ENCODE measurements at regions not wholly inside any gene's neighbourhood (a gene's known extent, or its start where the extent isn't known, plus 50 kb on each side); places are given as distances from the start of the nearest gene placed in this dataset.

DNA sequence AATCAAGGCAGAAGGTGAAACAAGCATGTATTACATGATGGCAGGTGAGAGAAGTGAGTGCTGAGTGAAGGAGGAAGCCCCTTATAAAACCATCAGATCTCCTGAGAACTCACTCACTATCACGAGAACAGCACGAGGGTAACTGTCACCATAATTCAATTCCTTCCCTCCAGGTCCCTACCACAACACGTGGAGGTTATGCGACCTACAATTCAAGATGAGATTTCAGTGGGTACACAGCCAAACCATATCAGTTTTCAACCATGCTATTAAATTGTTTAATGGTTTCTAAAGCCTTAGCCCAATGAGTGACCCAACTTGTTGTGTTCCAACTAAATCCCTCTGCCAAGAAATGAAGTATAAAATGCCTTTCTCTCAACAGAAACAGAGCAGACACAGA is 519.8 kb downstream of the GBA3 start:
- no peaks in the 10 kb centered on the region for H3K9me3 ChIP-seq (replicated peaks; ENCODE audit: insufficient read depth, low read length)
- TF ChIP-seq, protein P1, sequence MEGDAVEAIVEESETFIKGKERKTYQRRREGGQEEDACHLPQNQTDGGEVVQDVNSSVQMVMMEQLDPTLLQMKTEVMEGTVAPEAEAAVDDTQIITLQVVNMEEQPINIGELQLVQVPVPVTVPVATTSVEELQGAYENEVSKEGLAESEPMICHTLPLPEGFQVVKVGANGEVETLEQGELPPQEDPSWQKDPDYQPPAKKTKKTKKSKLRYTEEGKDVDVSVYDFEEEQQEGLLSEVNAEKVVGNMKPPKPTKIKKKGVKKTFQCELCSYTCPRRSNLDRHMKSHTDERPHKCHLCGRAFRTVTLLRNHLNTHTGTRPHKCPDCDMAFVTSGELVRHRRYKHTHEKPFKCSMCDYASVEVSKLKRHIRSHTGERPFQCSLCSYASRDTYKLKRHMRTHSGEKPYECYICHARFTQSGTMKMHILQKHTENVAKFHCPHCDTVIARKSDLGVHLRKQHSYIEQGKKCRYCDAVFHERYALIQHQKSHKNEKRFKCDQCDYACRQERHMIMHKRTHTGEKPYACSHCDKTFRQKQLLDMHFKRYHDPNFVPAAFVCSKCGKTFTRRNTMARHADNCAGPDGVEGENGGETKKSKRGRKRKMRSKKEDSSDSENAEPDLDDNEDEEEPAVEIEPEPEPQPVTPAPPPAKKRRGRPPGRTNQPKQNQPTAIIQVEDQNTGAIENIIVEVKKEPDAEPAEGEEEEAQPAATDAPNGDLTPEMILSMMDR (IDR thresholded peaks at IDR 0.05; ENCODE audit: low read length) = no peak
- no peak for TF ChIP-seq EZH2phosphoT487 (IDR thresholded peaks at IDR 0.05; ENCODE audit: low read length)
- TF ChIP-seq EZH2 (optimal IDR thresholded peaks at IDR 0.05; ENCODE audit: low read depth, low read length) = no peak
- H3K79me2 ChIP-seq (ENCODE audit: low read length) = no peaks in the 10 kb centered on the region
- no peak for DNase-seq
- no peak overlapping the region for H3K27ac ChIP-seq (ENCODE audit: low read length)
- no peaks in the 10 kb centered on the region for H3K36me3 ChIP-seq (replicated peaks; ENCODE audit: insufficient read depth, low read length)
- no peak overlapping the region for H3K4me2 ChIP-seq (ENCODE audit: low read depth, low read length)
- H3F3A ChIP-seq (ENCODE audit: insufficient read depth, low read length) = no peaks in the 10 kb centered on the region
- H4K20me1 ChIP-seq (ENCODE audit: insufficient read depth, low read length) = no peaks in the 10 kb centered on the region
- H3K9ac ChIP-seq (ENCODE audit: low read length) = no peak overlapping the region
- no peaks in the 10 kb centered on the region for H3K27me3 ChIP-seq (replicated peaks; ENCODE audit: insufficient read depth, low read length)
- no peaks in the 10 kb centered on the region for H3K4me1 ChIP-seq (ENCODE audit: low read length)
- no peaks in the 10 kb centered on the region for H3K9me2 ChIP-seq (replicated peaks; ENCODE audit: insufficient read depth, low read length)
- no peak overlapping the region for H2AFZ ChIP-seq (ENCODE audit: low read length)
- H3K4me3 ChIP-seq (ENCODE audit: low read length) = no peak overlapping the region

DNA sequence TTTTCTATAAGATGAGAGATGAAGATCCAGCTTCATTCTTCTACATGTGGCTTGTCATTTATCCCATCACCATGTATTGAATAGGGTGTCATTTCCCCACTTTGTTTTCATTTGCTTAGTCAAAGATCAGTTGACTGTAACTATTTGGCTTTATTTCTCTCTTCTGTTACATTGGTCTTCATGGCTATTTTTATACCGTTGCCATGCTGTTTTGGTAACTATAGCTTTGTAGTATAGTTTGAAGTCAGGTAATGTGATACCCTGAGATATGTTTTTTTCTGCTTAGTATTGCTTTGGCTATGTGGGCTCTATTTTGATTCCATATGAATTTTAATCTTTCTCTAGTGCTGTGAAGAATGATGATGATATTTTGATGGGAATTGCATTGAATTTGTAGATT is 514.3 kb downstream of the GBA3 start:
- TF ChIP-seq, protein P1 (IDR thresholded peaks at IDR 0.05; ENCODE audit: low read length) = no peak
- TF ChIP-seq EZH2phosphoT487 (IDR thresholded peaks at IDR 0.05; ENCODE audit: low read length) = no peak
- TF ChIP-seq EZH2 (optimal IDR thresholded peaks at IDR 0.05; ENCODE audit: low read depth, low read length) = no peak

DNA sequence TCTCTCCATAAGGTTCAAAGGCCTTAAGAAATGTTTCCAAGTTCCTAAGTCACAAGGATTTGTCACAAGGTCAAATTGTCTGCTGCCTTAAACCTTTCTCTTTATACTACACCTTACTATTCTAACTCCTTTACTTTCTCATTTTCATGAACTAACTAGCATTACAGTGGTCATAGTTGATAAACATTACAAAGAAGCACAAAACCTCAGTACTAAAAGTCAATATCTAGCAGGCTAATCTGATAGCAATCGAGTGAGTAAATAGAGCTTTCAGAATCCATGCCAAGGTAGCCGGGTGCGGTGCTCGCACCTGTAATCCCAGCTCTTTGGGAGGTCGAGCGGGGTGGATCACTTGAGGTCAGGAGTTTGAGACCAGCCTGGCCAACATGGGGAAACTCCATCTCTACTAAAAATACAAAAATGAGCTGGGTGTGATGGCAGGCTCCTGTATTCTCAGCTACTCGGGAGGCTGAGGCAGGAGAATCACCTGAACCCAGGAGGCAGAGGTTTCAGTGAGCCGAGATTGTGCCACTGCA is 510.0 kb downstream of the GBA3 start:
- TF ChIP-seq EZH2 (optimal IDR thresholded peaks at IDR 0.05; ENCODE audit: low read depth, low read length) (no peak), EZH2phosphoT487 (IDR thresholded peaks at IDR 0.05; ENCODE audit: low read length) (no peak)
- TF ChIP-seq, protein P1 (IDR thresholded peaks at IDR 0.05; ENCODE audit: low read length) = no peak
- Histone ChIP-seq H3K9me2 (replicated peaks; ENCODE audit: insufficient read depth, low read length) (no peaks in the 10 kb centered on the region), H3K79me2 (ENCODE audit: low read length) (no peaks in the 10 kb centered on the region), H3K27ac (ENCODE audit: low read length) (no peak overlapping the region), H3K4me1 (ENCODE audit: low read length) (no peaks in the 10 kb centered on the region), H3K4me2 (ENCODE audit: low read depth, low read length) (no peak overlapping the region), H3K36me3 (replicated peaks; ENCODE audit: insufficient read depth, low read length) (no peaks in the 10 kb centered on the region), H3K9ac (ENCODE audit: low read length) (no peak overlapping the region), H3K27me3 (replicated peaks; ENCODE audit: insufficient read depth, low read length) (no peaks in the 10 kb centered on the region), H3F3A (ENCODE audit: insufficient read depth, low read length) (no peaks in the 10 kb centered on the region), H3K4me3 (ENCODE audit: low read length) (no peak overlapping the region), H3K9me3 (replicated peaks; ENCODE audit: insufficient read depth, low read length) (no peaks in the 10 kb centered on the region), H4K20me1 (ENCODE audit: insufficient read depth, low read length) (no peaks in the 10 kb centered on the region), H2AFZ (ENCODE audit: low read length) (no peak overlapping the region)
- DNase-seq = no peak

More for the DNA sequence above, 514.3 kb downstream of the GBA3 start:
- H3K4me3 ChIP-seq (ENCODE audit: low read length) = no peak overlapping the region
- no peaks in the 10 kb centered on the region for H3K27me3 ChIP-seq (replicated peaks; ENCODE audit: insufficient read depth, low read length)
- DNase-seq = no peak
- H4K20me1 ChIP-seq (ENCODE audit: insufficient read depth, low read length) = no peaks in the 10 kb centered on the region
- no peak overlapping the region for H3K9ac ChIP-seq (ENCODE audit: low read length)
- H3K36me3 ChIP-seq (replicated peaks; ENCODE audit: insufficient read depth, low read length) = no peaks in the 10 kb centered on the region
- no peaks in the 10 kb centered on the region for H3K79me2 ChIP-seq (ENCODE audit: low read length)
- H3K4me2 ChIP-seq (ENCODE audit: low read depth, low read length) = no peak overlapping the region
- no peaks in the 10 kb centered on the region for H3F3A ChIP-seq (ENCODE audit: insufficient read depth, low read length)
- no peak overlapping the region for H3K27ac ChIP-seq (ENCODE audit: low read length)
- no peaks in the 10 kb centered on the region for H3K9me2 ChIP-seq (replicated peaks; ENCODE audit: insufficient read depth, low read length)
- H3K9me3 ChIP-seq (replicated peaks; ENCODE audit: insufficient read depth, low read length) = no peaks in the 10 kb centered on the region
- H3K4me1 ChIP-seq (ENCODE audit: low read length) = no peaks in the 10 kb centered on the region
- no peak overlapping the region for H2AFZ ChIP-seq (ENCODE audit: low read length)
